ENCODE measurements at regions not wholly inside any gene's neighbourhood (a gene's known extent, or its start where the extent isn't known, plus 50 kb on each side); places are given as distances from the start of the nearest gene placed in this dataset.
"Not testable (repeated sequence)": the region's sequence is repeated elsewhere in the genome, so short reads cannot be mapped to it uniquely, and the experiment has no call there.

DNA sequence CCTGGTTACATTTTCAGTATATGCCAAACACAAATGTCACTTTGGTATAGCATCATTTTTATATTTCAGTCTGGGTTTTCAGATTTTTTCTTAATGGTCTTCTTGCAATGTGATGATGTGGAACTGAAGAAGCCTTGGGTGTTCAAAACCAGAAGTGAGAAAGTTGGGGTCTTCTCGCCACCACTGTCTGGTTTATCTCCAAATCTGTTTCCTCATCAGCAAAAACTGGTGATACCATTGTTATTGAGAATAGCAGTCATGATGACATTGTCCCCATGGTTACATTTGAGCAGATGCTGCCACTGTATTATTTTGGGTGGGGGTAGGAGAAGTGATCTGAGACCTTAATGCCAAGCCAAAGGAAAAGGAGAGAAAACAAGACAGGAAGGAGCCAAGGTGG is 85.9 kb upstream of the MAP3K1 start:
- TF ChIP-seq, protein P1, sequence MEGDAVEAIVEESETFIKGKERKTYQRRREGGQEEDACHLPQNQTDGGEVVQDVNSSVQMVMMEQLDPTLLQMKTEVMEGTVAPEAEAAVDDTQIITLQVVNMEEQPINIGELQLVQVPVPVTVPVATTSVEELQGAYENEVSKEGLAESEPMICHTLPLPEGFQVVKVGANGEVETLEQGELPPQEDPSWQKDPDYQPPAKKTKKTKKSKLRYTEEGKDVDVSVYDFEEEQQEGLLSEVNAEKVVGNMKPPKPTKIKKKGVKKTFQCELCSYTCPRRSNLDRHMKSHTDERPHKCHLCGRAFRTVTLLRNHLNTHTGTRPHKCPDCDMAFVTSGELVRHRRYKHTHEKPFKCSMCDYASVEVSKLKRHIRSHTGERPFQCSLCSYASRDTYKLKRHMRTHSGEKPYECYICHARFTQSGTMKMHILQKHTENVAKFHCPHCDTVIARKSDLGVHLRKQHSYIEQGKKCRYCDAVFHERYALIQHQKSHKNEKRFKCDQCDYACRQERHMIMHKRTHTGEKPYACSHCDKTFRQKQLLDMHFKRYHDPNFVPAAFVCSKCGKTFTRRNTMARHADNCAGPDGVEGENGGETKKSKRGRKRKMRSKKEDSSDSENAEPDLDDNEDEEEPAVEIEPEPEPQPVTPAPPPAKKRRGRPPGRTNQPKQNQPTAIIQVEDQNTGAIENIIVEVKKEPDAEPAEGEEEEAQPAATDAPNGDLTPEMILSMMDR (IDR thresholded peaks at IDR 0.05; ENCODE audit: extremely low read depth, missing control alignments): no peak
- no peak for DNase-seq (ENCODE audit: low spot score)

DNA sequence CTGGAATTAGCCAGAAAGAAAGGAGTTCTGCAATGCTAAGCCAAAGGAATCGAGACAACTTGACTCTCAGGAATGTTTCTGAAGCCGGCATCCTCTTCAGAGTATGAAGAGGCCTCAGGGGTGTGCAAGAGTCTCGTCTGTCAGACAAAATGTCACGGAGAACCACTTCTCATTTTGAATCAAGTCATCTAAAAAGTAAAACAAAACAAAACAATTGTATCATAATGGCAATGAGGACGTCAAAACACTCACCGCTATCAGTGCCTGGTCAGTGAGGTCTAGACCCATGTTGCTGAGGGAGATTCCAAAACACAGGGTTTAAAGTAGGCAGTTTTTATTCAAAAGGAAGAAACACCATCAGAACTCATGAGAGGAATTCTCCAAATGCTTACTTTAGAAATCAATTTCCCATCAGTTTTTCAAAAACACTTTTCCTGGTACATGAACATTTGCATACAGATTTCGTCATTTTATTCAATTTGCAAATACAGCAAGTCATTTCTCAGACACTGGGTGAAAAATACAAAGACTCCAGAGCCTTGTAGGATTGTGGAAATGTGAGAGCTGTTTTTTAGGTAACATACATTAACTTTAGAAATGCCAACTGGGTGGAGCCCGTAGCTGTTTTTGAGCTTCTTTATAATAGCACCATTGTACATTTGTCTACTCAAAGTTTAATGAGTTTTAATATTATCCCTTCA is 89.5 kb upstream of the MAP3K1 start:
- TF ChIP-seq, protein P1 (IDR thresholded peaks at IDR 0.05; ENCODE audit: extremely low read depth, missing control alignments): no peak
- no peak for DNase-seq (ENCODE audit: low spot score)

DNA sequence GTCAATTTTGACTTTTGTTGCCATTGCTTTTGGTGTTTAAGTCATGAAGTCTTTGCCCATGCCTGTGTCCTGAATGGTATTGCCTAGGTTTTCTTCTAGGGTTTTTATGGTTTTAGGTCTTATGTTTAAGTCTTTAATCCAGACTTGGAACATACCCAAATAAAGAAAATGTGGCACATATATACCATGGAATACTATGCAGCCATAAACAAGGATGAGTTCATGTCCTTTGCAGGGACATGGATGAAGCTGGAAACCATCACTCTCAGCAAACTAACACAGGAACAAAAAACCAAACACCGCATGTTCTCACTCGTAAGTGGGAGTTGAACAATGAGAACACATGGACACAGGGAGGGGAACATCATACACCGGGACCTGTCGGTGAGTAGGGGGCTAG is 90.5 kb upstream of the MAP3K1 start:
- not testable (repeated sequence) for DNase-seq (ENCODE audit: low spot score)

DNA sequence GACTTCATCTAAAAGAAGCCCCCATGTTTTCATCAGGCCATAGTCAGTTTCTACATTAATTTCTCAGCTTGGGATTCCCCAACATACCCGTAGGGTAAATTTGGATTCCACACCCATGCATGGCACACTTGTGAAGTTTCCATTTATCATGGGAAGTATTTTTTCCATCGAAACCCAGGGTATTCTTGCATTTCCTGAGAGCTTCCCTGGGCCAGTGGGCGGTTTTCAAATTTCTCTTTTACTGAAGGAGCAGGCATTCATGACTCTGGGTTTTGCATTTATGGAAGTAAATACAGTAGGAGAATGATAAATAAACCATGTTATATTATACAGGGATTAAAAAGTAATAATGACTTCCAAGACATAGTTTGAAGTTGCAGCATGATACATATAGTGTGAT is 93.0 kb upstream of the MAP3K1 start:
- TF ChIP-seq, protein P1 (IDR thresholded peaks at IDR 0.05; ENCODE audit: extremely low read depth, missing control alignments): no peak
- DNase-seq (ENCODE audit: low spot score): no peak

DNA sequence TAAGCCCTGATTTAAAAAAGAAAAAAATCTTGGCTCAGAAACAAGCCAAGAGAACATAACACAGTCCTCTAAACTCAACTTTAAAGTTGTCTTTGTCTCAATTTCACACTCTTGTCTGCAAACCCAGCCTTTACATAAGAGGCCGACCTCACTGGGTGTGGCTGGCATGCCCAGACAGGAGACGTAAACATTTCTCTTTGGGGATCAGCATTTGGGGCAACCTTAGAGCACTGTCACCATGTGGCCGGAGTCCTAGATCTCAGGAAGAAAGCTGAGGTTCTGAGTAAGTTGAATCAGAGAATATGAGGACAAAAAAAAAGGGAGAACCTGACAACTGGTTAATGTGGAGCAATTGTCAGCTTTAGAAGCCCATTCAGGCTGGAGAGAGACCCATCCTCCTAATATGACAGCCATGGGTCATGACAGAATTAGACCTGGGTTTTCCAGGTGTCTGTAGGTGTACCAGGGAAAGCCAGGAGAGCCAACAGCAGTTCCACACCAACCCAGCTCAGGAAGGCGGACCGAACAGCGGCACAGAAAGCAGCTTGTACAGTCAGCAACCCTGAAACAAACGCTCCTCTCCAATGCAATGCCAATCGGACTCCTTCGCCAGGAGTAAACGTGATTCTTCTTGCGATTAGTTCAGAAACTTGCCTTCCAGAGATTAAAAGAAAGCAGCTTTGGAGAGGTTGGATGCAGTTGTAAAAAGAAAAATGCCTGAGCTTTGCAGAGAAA is 97.9 kb upstream of the MAP3K1 start:
- TF ChIP-seq, protein P1 (IDR thresholded peaks at IDR 0.05; ENCODE audit: extremely low read depth, missing control alignments): no peak
- DNase-seq (ENCODE audit: low spot score): no peak

DNA sequence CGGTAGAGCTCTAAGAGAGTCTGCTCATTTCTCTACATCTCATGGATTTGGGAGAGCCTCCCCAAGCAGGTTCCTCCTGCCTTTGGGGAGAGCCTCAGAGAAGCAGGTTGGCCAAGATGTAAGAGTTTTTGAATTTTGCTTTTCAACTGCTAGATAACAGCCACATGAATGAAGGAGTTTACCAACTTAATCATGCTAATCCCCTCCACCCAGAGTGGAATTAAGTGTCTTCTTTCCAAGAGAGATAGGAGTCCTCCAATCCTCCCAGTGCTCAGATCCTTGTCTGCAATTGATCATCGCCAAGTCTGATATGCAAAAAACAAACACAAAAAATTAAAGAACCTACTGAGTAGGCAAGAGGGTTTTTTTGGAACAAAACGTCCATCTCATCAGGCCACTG is 99.4 kb upstream of the MAP3K1 start:
- TF ChIP-seq, protein P1 (IDR thresholded peaks at IDR 0.05; ENCODE audit: extremely low read depth, missing control alignments): no peak
- no peak for DNase-seq (ENCODE audit: low spot score)

DNA sequence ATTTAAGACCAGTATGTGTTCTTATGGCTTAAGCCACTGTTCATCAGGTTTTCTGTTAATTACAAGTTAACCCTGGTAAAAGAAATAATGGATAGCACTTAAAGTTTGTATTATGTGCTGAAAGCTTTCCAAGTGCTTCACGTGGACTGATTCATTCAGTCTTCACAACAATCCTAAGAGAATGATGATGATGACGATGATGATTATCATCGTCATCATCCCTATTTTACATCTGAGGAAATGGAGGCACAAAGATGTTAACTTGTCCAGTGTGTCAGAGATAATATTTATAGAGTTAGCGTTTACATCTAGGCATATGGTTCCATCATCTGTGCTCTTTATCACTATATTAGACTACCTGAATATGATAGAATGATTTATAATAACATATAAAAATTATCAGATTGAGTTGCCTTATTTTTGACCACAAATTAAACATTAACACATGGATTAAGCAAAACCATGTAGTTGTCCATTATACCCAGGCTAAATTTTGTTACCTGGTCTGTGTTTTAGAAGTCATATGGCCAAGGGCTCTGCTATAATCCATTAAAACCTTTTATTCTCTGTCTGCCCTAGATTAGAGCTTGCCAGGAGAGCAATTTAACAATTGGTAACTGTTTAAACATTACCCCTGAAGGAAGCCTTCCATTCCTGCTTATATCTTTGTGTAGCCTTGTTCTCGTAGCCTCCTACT is 102.3 kb upstream of the MAP3K1 start:
- TF ChIP-seq, protein P1 (IDR thresholded peaks at IDR 0.05; ENCODE audit: extremely low read depth, missing control alignments): no peak
- DNase-seq (ENCODE audit: low spot score): no peak

Data from GM20000 (cell line).